Cardiac fibroblast (primary cell): ENCODE measurements at regions not wholly inside any gene's neighbourhood (a gene's known extent, or its start where the extent isn't known, plus 50 kb on each side); places are given as distances from the start of the nearest gene placed in this dataset.

Experiments used
- DNase-seq, 2 donors: peaks; one replicate each; pipeline versions ENCODE4 v3.0.0 to v3.0.0-alpha.2; 2010; ENCODE audit warnings: low read depth in 2 of 2
- H3K4me3 ChIP-seq, 2 donors: replicated peaks in 1 of 2; 1 replicate in 1 of 2; 2 replicates in 1 of 2; pipeline ENCODE4 v1.5.1; 2011; ENCODE audit warnings: low read depth in 2 of 2, low read length in 2 of 2, mild to moderate bottlenecking in 2 of 2, moderate library complexity in 1 of 2
- CTCF ChIP-seq: IDR thresholded peaks from one replicate; pipeline ENCODE4 v1.5.1; 2011; ENCODE audit warnings: low read depth, mild to moderate bottlenecking, low read length, inconsistent platforms

GRCh38 chr2:187803816-187804215, 249.6 kb upstream of the TFPI start:
- no peak for TF ChIP-seq CTCF
- H3K4me3 ChIP-seq = no peak overlapping the region
- DNase-seq = no peak

GRCh38 chr2:187815113-187815512, 260.9 kb upstream of the TFPI start:
- no peak overlapping the region for H3K4me3 ChIP-seq
- TF ChIP-seq CTCF = no peak
- DNase-seq = no peak

- no peak for TF ChIP-seq CTCF
Observed at GRCh38 chr2:187819624-187820023, 265.4 kb upstream of the TFPI start.

GRCh38 chr2:187825108-187825507, 270.9 kb upstream of the TFPI start:
- DNase-seq = no peak
- TF ChIP-seq CTCF = no peak
- H3K4me3 ChIP-seq = no peak overlapping the region

More at GRCh38 chr2:187819624-187820023, 265.4 kb upstream of the TFPI start:
- no peak for DNase-seq
- H3K4me3 ChIP-seq = no peak overlapping the region

GRCh38 chr2:187826023-187826422, 271.8 kb upstream of the TFPI start:
- DNase-seq = peak in 1 of 2 donors; percentile 22
- no peak overlapping the region for H3K4me3 ChIP-seq
- TF ChIP-seq CTCF = no peak

GRCh38 chr2:187834787-187835186, 280.6 kb upstream of the TFPI start:
- H3K4me3 ChIP-seq = no peak overlapping the region
- TF ChIP-seq CTCF = no peak
- no peak for DNase-seq

- H3K4me3 ChIP-seq = no peak overlapping the region
- TF ChIP-seq CTCF = no peak
- no peak for DNase-seq
Observed at GRCh38 chr2:187838690-187839089, 284.5 kb upstream of the TFPI start.
